Loucy (cell line): ENCODE measurements at regions not wholly inside any gene's neighbourhood (a gene's known extent, or its start where the extent isn't known, plus 50 kb on each side); places are given as distances from the start of the nearest gene placed in this dataset.

Experiments
- CTCF ChIP-seq: fragments of 200-600 bp; sonication (generic); conservative IDR thresholded peaks from 2 replicates; pipeline ENCODE4 v1.5.1; 2014; ENCODE audit warnings: mild to moderate bottlenecking, antibody characterized with exemption, low read length
- EZH2phosphoT487 ChIP-seq: fragments of 200-600 bp; IDR thresholded peaks from 2 replicates; pipeline ENCODE4 v1.6.1; 2018; ENCODE audit warnings: antibody characterized with exemption, mild to moderate bottlenecking, moderate library complexity, borderline replicate concordance

- no peak for TF ChIP-seq CTCF
- no peak for TF ChIP-seq EZH2phosphoT487
Observed at GRCh38 chr4:131192318-131192717, 1956.8 kb upstream of the PCDH10 start.
